Panc1 (cell line): ENCODE measurements at regions not wholly inside any gene's neighbourhood (a gene's known extent, or its start where the extent isn't known, plus 50 kb on each side); places are given as distances from the start of the nearest gene placed in this dataset.

Experiments used
- ATAC-seq: fragments of 200-7000 bp; cut with Tn5 transposase; 2 replicates; pipeline ENCODE4 v1.9.1; 2020; ENCODE audit warnings: mild to moderate bottlenecking, moderate library complexity
- BruUV-seq: library from RNA; stranded (reverse); fragments of 400-500 nt; replicated peaks from 2 replicates; lab custom pipeline; 2021; lab: Mats Ljungman, UMichigan
- CTCF ChIA-PET: fragments of 300-600 bp; sonication (Branson Sonifier 250); formaldehyde crosslinking; loops from one replicate; lab custom pipeline; 2022; ENCODE audit warnings: antibody characterized with exemption; lab: Charles Lee
- POLR2A ChIA-PET: fragments of 300-600 bp; sonication (Branson Sonifier 250); formaldehyde crosslinking; loops from one replicate; lab custom pipeline; 2022; ENCODE audit warnings: antibody characterized with exemption; lab: Charles Lee
- DNase-seq: peaks from one replicate; pipeline ENCODE4 v3.0.0-alpha.2; 2010; ENCODE audit warnings: low read depth, low spot score
- H3K27ac ChIP-seq: 2 replicates; pipeline ENCODE4 v1.5.1; 2011; ENCODE audit warnings: mild to moderate bottlenecking, low read length, inconsistent platforms
- H3K27me3 ChIP-seq: fragments of 200-500 bp; sonication (Bioruptor generic); 2 replicates; pipeline ENCODE4 v1.6.0; 2014; ENCODE audit warnings: low read length, inconsistent platforms; ENCODE audit not compliant: control insufficient read depth, insufficient read depth
- H3K36me3 ChIP-seq: fragments of 200-500 bp; sonication (Bioruptor generic); 2 replicates; pipeline ENCODE4 v1.5.1; 2014; ENCODE audit warnings: inconsistent platforms, mild to moderate bottlenecking, low read length, moderate library complexity; ENCODE audit not compliant: control insufficient read depth, insufficient read depth
- H3K4me1 ChIP-seq: 2 replicates; pipeline ENCODE4 v1.5.1; 2011; ENCODE audit warnings: inconsistent platforms, mild to moderate bottlenecking, low read length, moderate library complexity; ENCODE audit not compliant: control insufficient read depth, insufficient read depth
- H3K4me3 ChIP-seq, 2 experiments: 2 replicates each; pipeline ENCODE4 v1.5.1; 2011 to 2012; ENCODE audit warnings: low read depth in 2 of 2, low read length in 2 of 2, mild to moderate bottlenecking in 2 of 2, inconsistent platforms in 1 of 2, moderate library complexity in 1 of 2
- H3K9me3 ChIP-seq: fragments of 200-500 bp; sonication (Bioruptor generic); 2 replicates; pipeline ENCODE4 v1.5.1; 2014; ENCODE audit warnings: low read depth, mild to moderate bottlenecking, inconsistent platforms, low read length, moderate library complexity; ENCODE audit not compliant: control insufficient read depth, insufficient read depth
- POLR2AphosphoS5 ChIP-seq: IDR thresholded peaks from 2 replicates; pipeline ENCODE4 v1.6.1; 2012; ENCODE audit warnings: mild to moderate bottlenecking, low read depth, low read length, moderate library complexity
- REST ChIP-seq, 2 experiments: IDR thresholded peaks; 2 replicates each; pipeline ENCODE4 v1.6.1; 2011 to 2012; ENCODE audit warnings: low read depth in 2 of 2, control low read depth in 1 of 2, low read length in 1 of 2, mild to moderate bottlenecking in 1 of 2, moderate library complexity in 1 of 2; ENCODE audit not compliant: insufficient read depth in 1 of 2
- SIN3A ChIP-seq: IDR thresholded peaks from 2 replicates; pipeline ENCODE4 v1.6.1; 2012; ENCODE audit warnings: low read depth, mild to moderate bottlenecking, low read length, moderate library complexity, borderline replicate concordance; ENCODE audit not compliant: insufficient read depth
- TCF7L2 ChIP-seq: IDR thresholded peaks from 2 replicates; pipeline ENCODE4 v1.6.1; 2011; ENCODE audit warnings: mild to moderate bottlenecking, low read depth, low read length, inconsistent platforms
- in situ Hi-C: cut with HindIII; loops from 2 replicates; pipeline ENCODE4 v1.10.0; 2016; ENCODE audit warnings: low sequenced_read_pairs, low pct_unique_long_range_greater_than_20kb
- intact Hi-C: fragments of 100-400 bp; cut with micrococcal nuclease; formaldehyde crosslinking; loops from one replicate; pipeline ENCODE4 v1.10.0; 2022; ENCODE audit not compliant: unreplicated experiment
- TF ChIP-seq, protein P1 (sequence below): fragments of 450-650 bp; IDR thresholded peaks from 2 replicates; pipeline ENCODE4 v1.5.1; 2017; ENCODE audit warnings: mild to moderate bottlenecking

DNA sequence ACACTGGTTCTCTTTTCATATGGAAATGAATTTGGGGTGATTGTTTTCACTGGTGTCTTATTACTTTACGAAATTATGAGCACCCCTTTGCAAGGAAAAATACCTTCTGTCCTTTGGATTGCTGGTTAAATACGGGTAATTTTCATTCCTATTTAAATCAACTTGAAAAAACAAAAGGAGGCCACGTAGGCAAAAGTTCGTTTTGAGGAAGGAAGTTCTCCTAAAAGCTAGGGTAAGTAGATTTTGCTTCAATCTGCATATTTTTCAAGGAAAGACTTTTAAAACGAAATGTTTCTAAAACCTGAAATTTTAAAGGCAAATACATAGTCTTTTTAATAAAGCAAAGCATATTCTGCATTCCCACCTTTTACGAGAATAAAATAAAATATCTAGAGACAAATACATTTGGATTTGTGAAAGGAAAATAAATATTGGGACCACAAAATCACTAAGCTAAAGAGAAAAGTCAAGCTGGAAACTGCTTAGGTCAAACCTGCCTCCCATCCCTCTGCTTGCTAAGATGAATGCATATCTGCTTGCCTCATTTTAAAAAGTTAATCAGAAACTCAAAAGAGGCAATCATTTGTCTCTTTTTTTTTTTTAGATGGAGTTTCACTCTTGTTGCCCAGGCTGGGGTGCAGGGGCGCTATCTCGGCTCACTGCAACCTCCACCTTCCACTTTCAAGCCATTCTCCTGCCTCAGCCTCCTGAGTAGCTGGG is 70.9 kb upstream of the ETS2 start:
- no peaks in the 10 kb centered on the region for H3K36me3 ChIP-seq
- ATAC-seq (no peak), DNase-seq (no peak)
- BruUV-seq, result no TSS peak
- ChIA-PET POLR2A (interaction anchor here (0.6 kb wide), 1 partner anchor 161 kb away, joined by 3 read pairs; no protein-coding TSS in a partner anchor), CTCF (no interaction called here)
- in situ Hi-C loops, result no loop called here
- peaks cover 9% of the 10 kb centered on the region for H3K4me1 ChIP-seq
- H3K4me3 ChIP-seq, result peak overlapping the region; percentile 26 to 65
- no peaks in the 10 kb centered on the region for H3K27me3 ChIP-seq
- intact Hi-C loops, result loop anchor here (1.0 to 5.0 kb wide), 3 partner anchors 52 to 403 kb away; partner anchors contain the start of gene ETS2
- peak overlapping the region; percentile 95 for H3K27ac ChIP-seq
- H3K9me3 ChIP-seq, result peaks cover 12% of the 10 kb centered on the region; the same call in 1 of the 2 replicates
- TF ChIP-seq POLR2AphosphoS5, result no peak

GRCh38 chr21:38735626-38736206 is 70.0 kb upstream of the ETS2 start:
- ChIA-PET CTCF (no interaction called here), POLR2A (no interaction called here)
- peak overlapping the region; percentile 95 for H3K27ac ChIP-seq

More at GRCh38 chr21:38735626-38736206, 70.0 kb upstream of the ETS2 start:
- no peaks in the 10 kb centered on the region for H3K36me3 ChIP-seq
- peaks cover 12% of the 10 kb centered on the region; the same call in 1 of the 2 replicates for H3K9me3 ChIP-seq
- H3K4me3 ChIP-seq, result no peak overlapping the region
- peaks cover 9% of the 10 kb centered on the region for H3K4me1 ChIP-seq
- no peak for DNase-seq
- intact Hi-C loops, result loop anchor here (2.0 kb wide), 1 partner anchor 69 kb away; the partner anchor contains the start of gene ETS2
- in situ Hi-C loops, result no loop called here
- no peak for ATAC-seq
- no peaks in the 10 kb centered on the region for H3K27me3 ChIP-seq
- TF ChIP-seq, protein P1, sequence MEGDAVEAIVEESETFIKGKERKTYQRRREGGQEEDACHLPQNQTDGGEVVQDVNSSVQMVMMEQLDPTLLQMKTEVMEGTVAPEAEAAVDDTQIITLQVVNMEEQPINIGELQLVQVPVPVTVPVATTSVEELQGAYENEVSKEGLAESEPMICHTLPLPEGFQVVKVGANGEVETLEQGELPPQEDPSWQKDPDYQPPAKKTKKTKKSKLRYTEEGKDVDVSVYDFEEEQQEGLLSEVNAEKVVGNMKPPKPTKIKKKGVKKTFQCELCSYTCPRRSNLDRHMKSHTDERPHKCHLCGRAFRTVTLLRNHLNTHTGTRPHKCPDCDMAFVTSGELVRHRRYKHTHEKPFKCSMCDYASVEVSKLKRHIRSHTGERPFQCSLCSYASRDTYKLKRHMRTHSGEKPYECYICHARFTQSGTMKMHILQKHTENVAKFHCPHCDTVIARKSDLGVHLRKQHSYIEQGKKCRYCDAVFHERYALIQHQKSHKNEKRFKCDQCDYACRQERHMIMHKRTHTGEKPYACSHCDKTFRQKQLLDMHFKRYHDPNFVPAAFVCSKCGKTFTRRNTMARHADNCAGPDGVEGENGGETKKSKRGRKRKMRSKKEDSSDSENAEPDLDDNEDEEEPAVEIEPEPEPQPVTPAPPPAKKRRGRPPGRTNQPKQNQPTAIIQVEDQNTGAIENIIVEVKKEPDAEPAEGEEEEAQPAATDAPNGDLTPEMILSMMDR, result no peak
- TF ChIP-seq REST (IDR thresholded peaks at IDR 0.05; ENCODE audit: insufficient read depth in 1 of 2, low read depth in 2 of 2, low read length in 1 of 2) (no peak), SIN3A (no peak), POLR2AphosphoS5 (no peak), TCF7L2 (no peak)
- no TSS peak for BruUV-seq
